ENCODE measurements at regions not wholly inside any gene's neighbourhood (a gene's known extent, or its start where the extent isn't known, plus 50 kb on each side); places are given as distances from the start of the nearest gene placed in this dataset.

- TF ChIP-seq CTCF (IDR thresholded peaks at IDR 0.05): no peak
- TF ChIP-seq EP300 (IDR thresholded peaks at IDR 0.05): no peak
These were observed 236.8 kb downstream of the LY86 start for GRCh38 chr6:6825193-6825784.

Measured in stomach (tissue), 4 donors.